Muscle layer of duodenum (tissue), 2 donors: ENCODE measurements at regions not wholly inside any gene's neighbourhood (a gene's known extent, or its start where the extent isn't known, plus 50 kb on each side); places are given as distances from the start of the nearest gene placed in this dataset.

ENCODE experiments used
- H3K27ac ChIP-seq: one replicate; pipeline ENCODE4 v1.7.0; 2013; ENCODE audit warnings: mild to moderate bottlenecking, low read length
- H3K27me3 ChIP-seq: one replicate; pipeline ENCODE4 v1.7.0; 2013; ENCODE audit warnings: low read depth, mild to moderate bottlenecking, control low read depth, low read length
- H3K36me3 ChIP-seq, 2 donors: one replicate each; pipeline ENCODE4 v1.7.0; 2013; ENCODE audit warnings: low read length in 2 of 2, control low read depth in 1 of 2, mild to moderate bottlenecking in 1 of 2; ENCODE audit not compliant: insufficient read depth in 2 of 2, control insufficient read depth in 1 of 2
- H3K4me1 ChIP-seq, 2 donors: one replicate each; pipeline ENCODE4 v1.7.0; 2013; ENCODE audit warnings: low read length in 2 of 2, mild to moderate bottlenecking in 2 of 2, control low read depth in 1 of 2, moderate library complexity in 1 of 2; ENCODE audit not compliant: insufficient read depth in 2 of 2, control insufficient read depth in 1 of 2
- H3K4me3 ChIP-seq, 2 donors: one replicate each; pipeline ENCODE4 v1.7.0; 2013; ENCODE audit warnings: low read length in 2 of 2, low read depth in 1 of 2, mild to moderate bottlenecking in 1 of 2
- H3K9me3 ChIP-seq, 2 donors: one replicate each; pipeline ENCODE4 v1.7.0; 2013; ENCODE audit warnings: low read length in 2 of 2, control low read depth in 1 of 2, mild to moderate bottlenecking in 1 of 2; ENCODE audit not compliant: control insufficient read depth in 1 of 2
- donor health status: healthy.

DNA sequence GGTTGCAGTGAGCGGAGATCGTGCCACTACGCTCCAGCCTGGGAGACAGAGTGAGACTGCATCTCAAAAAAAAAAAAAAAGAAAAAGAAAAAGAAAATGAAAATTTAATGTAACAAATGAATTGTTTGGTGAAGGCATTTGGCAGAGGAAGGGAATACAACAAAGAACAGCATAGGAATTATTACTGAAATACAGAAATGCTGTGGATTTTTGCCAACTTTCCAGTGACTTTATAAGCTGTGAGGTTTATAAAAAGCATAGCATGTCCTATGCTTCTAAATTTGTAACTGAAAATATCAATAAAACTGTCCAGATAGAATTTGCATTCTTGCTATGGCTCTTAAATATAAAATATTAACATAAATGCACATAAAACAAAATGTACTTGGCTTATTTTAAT, 112.9 kb upstream of the IRS2 start:
- Histone ChIP-seq H3K27me3 (no peaks in the 10 kb centered on the region), H3K4me1 (no peaks in the 10 kb centered on the region), H3K4me3 (no peak overlapping the region), H3K36me3 (no peaks in the 10 kb centered on the region), H3K9me3 (no peaks in the 10 kb centered on the region), H3K27ac (no peak overlapping the region)

DNA sequence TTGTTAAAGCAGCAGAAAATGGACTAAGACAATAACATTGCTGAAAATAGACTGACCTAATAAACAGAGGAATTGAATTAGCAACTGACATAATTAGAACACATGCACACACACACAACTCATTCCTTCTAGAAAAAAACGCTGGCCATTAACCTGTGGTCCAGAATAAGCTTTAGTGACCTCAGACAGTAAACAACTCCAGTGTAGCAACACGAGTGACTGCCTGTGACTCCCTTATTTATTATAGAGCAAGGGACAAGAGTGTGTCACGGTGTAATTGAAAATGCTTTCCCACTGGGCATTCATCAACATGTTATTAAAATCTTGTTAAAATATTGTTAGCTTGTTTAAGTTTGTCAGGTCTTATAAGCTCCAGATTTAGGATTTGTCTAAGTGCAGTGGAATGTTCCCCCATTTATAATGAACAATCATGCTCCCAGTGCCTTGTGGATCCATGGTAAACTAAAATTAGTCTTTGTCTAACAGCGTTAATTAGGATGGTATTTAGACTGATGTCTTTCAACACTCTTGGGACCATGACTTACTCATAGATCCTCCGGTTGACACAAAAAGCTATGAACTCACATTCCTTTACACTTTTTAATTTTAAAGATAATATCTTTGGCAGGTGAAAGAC, 111.7 kb upstream of the IRS2 start:
- H3K4me3 ChIP-seq, result no peak overlapping the region
- no peaks in the 10 kb centered on the region for H3K9me3 ChIP-seq
- no peaks in the 10 kb centered on the region for H3K4me1 ChIP-seq
- H3K27ac ChIP-seq, result no peak overlapping the region
- H3K36me3 ChIP-seq, result no peaks in the 10 kb centered on the region
- H3K27me3 ChIP-seq, result no peaks in the 10 kb centered on the region

DNA sequence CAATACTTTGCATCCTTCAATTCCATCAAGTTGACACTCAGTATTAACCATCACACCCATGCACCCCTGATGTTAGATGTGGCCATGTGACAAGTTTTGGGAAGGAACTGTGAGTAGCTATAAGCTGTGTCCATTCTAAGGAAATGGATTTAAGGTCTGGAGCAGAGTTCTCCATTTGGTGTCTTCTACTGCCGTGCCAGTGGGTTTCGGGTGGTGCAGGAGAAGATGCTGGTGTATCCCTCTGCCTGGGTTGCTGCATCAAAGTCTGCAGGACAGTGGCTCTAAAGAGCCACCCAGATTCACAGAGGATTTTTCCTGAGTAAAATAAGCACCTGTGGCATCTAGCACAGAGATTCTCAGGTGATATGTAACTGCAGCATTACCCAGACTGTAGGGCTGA, 105.7 kb upstream of the IRS2 start:
- Histone ChIP-seq H3K27me3 (no peaks in the 10 kb centered on the region), H3K4me1 (no peaks in the 10 kb centered on the region), H3K36me3 (no peaks in the 10 kb centered on the region), H3K27ac (no peak overlapping the region), H3K4me3 (no peak overlapping the region), H3K9me3 (no peaks in the 10 kb centered on the region)

DNA sequence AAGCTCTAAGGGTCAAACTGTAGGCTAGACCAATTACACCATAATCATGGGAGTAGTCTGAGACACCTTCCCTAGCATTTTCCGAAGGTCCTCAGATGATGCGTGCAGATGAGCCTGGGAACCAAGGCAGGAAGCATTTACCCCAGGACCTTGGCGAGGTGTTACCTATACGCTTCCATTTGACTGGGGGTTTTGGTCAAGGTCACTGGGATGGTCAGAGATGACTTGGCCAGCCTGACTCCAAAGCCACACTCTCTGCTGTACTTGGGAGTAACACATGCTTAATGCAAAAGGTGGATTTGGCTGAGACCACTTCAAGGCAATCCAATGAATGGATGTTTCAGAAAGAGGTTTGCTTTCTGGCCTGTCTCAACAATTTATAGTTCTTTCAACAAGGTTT, 98.9 kb upstream of the IRS2 start:
- no peaks in the 10 kb centered on the region for H3K4me1 ChIP-seq
- H3K27ac ChIP-seq, result no peak overlapping the region
- no peak overlapping the region for H3K4me3 ChIP-seq
- H3K9me3 ChIP-seq, result no peaks in the 10 kb centered on the region
- H3K27me3 ChIP-seq, result no peaks in the 10 kb centered on the region
- no peaks in the 10 kb centered on the region for H3K36me3 ChIP-seq

DNA sequence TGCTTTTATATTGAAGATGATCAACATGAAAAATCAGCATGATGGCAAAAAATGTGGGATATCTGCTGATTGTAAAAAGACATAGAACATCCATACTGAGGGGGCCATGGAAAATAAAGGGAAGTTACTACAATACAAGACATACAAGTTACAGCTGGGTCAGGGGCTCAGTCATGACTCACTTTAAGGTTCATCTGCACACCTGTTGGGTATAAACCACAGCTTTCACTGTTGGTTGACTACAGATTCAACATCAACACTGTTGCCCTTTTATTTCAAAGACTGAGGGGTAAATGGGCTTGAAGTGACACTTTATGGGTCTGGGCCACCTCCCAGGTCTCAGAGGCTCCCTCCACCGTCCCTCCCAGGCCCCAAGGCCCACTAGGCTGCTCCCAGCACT, 98.1 kb upstream of the IRS2 start:
- Histone ChIP-seq H3K27me3 (no peaks in the 10 kb centered on the region), H3K27ac (no peak overlapping the region), H3K36me3 (no peaks in the 10 kb centered on the region), H3K4me1 (no peaks in the 10 kb centered on the region), H3K9me3 (no peaks in the 10 kb centered on the region), H3K4me3 (no peak overlapping the region)

DNA sequence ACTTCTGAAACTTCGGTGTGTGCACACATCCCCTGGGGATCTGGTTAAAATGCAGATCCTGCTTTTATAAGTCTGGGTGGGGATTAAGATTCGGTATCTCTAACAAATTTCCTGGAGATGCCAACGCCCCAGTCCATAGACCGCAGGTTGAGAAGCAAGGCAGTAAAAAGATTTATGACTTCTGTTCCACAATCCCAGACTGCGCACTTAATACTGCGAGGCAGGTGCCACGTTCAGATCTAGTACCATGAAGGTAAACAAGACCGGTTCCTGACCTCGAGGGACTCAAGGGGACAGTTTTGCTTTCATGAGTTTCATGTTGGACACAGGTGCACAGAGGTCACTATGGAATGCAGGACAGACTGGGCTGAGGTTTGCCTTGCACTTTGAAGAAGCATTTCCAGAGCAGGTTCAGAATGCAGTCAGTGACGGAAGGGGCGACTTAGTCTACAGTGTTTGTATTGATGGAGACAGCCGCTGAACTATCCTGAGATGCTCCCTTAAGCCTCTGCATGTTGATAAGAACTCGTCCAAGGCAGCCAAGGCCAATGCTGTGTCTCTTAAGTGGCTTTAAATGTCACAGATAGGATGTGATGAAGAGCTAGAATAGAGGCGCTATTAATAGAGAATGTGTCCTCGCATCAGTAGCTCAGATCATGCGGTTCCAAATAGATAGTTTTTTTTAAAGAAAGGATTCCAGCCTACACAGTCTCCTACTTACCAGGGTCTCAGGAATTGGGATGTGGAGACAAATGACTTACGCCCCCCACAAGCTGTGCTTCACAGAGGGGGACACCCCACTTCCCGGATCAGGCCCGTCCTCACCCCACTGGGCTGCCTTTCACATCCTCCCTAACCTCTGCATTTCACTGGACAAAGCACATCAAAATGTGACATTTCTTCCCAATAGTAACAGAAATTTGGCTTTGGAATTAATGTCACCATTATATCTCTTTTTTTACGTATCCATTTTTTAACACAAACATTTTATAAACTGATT, 97.1 kb upstream of the IRS2 start:
- H3K27me3 ChIP-seq, result no peaks in the 10 kb centered on the region
- no peaks in the 10 kb centered on the region for H3K36me3 ChIP-seq

DNA sequence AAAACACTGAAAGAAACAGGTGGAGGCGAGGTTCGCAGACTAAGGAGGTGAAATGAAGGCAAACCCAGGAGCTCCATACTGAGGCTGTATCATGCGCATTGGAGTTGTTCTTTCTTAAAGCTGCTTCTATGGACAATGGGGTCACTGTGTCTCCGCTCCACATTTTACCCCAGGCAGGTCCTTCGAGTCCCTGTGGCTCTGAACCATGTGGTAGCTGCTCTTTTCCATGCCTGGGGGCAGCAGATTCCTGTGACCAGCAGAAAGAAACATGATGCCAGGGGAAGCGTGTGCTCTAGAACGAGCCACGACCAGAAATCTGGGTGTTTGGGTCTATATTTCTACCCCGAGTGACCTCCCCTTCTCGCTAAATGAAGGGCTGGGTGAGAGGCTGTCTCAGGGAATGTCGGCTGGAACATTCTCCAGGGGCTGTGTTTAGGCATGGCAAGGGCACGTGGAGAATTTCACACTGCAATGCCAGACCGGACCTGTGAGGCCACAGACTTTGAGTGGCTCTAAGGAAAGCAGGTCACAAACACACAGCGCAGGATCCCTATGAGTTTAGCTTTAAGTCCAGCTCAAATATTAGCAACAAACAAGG, 95.7 kb upstream of the IRS2 start:
- no peaks in the 10 kb centered on the region for H3K9me3 ChIP-seq
- no peaks in the 10 kb centered on the region for H3K27me3 ChIP-seq
- H3K27ac ChIP-seq, result no peak overlapping the region
- H3K4me1 ChIP-seq, result no peaks in the 10 kb centered on the region
- H3K36me3 ChIP-seq, result no peaks in the 10 kb centered on the region
- H3K4me3 ChIP-seq, result no peak overlapping the region

More for the DNA sequence above, 97.1 kb upstream of the IRS2 start:
- no peak overlapping the region for H3K27ac ChIP-seq
- H3K9me3 ChIP-seq, result no peaks in the 10 kb centered on the region
- no peaks in the 10 kb centered on the region for H3K4me1 ChIP-seq
- no peak overlapping the region for H3K4me3 ChIP-seq

DNA sequence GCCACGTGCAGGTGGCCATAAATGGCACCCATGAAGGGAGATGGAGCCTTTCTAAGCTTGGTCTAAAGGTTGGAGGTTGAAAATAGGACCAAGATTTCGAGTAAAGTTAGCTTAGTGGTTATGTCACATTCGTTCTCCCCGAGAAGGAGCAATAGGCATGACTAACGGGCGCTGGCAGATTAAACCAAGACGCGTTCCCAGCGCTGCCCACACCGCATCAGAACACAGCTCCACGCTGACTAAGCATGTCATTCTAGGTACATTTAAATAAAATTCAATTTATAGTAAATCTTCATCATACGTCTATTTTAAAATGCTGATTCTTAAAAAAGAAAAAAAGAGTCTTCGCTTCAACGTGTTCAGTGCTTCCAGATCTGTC, 95.0 kb upstream of the IRS2 start:
- Histone ChIP-seq H3K9me3 (no peaks in the 10 kb centered on the region), H3K27ac (no peak overlapping the region), H3K4me3 (no peak overlapping the region), H3K27me3 (no peaks in the 10 kb centered on the region), H3K36me3 (no peaks in the 10 kb centered on the region), H3K4me1 (no peaks in the 10 kb centered on the region)

DNA sequence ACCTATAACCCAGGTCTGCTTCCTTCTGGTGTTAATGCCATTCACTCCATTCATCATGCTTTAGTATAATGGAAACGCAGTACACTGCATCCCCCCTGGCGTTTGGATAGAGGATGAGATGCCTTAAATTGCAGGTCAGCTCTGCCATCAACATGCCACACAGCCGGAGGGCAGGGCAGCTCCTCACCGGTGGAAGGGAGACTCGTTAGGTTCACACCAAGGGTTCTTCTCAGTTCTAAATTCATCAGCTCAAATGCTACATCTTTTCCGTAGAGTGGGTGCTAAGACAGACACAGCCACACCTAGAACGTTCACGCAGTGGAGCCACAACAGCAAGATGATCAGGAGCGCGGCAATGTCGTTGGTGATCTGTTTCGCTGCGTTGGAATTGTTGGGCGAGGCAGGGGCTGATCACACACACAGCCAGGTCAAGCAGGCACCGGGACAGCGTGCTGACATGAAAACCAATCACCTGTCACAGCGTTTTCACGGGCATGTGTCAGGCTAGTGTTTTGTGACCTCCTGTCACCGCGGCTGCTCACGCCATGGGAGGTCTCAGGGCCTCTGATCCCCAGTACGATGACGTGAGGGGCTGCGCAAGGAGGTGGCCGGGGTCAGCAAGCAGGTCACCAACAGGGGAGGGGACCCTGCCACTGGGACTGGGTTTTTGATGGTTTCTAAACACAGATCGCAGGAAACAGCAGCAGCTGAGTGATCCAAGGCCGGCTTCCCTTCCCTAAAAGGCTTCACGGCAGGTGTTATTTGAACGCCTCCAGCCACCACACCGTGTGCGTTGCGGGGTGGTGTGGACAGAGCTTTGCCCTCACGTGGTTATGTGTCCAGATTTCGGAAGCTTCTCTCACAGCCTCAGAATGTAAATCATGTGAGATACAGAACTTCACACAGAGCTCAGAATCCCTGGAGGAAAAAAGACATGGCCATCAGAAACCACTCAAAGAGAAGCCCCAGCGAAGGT, 94.3 kb upstream of the IRS2 start:
- H3K4me1 ChIP-seq, result no peaks in the 10 kb centered on the region
- H3K9me3 ChIP-seq, result no peaks in the 10 kb centered on the region
- no peaks in the 10 kb centered on the region for H3K36me3 ChIP-seq
- no peak overlapping the region for H3K27ac ChIP-seq
- H3K4me3 ChIP-seq, result no peak overlapping the region
- no peaks in the 10 kb centered on the region for H3K27me3 ChIP-seq

DNA sequence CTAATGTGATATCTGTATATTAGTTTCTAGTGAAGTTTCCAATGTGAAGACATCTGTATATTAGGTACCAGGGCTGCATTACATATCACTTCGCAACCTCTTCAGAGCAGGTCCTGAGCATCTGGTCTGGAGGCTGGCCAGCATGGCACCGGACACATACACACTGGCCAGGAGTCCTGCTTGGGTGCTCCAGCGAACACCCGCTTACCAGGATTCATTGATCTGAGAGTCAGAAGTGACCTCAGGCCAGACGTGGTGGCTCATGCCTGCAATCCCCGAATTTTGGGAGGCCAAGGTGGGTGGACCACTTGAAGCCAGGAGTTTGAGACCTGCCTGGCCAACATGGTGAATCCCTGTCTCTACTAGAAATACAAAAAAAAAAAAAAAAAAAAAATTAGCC, 93.0 kb upstream of the IRS2 start:
- Histone ChIP-seq H3K4me1 (no peaks in the 10 kb centered on the region), H3K4me3 (no peak overlapping the region), H3K27me3 (no peaks in the 10 kb centered on the region), H3K27ac (no peak overlapping the region), H3K36me3 (no peaks in the 10 kb centered on the region), H3K9me3 (no peaks in the 10 kb centered on the region)

DNA sequence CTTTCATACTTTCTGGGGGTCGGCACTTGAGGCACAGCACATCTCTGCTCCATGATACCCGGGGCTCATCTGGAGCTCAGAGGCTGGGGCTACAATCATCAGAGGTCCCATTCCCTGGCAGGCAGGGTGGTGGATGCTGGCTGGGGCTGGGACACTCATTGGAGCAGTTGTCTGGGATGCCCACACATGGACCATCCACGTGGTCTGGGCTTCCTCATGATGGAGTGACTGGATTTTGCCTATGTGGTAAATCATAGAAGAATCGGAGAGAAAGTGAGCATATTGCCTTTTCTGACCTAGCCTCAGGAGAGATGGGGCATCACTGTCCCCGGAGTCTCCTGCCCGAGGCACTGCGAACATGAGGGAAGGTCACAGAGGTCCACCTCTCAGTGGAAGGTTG, 91.4 kb upstream of the IRS2 start:
- H3K4me1 ChIP-seq, result no peaks in the 10 kb centered on the region
- H3K4me3 ChIP-seq, result no peak overlapping the region
- H3K9me3 ChIP-seq, result no peaks in the 10 kb centered on the region
- no peaks in the 10 kb centered on the region for H3K27me3 ChIP-seq
- H3K27ac ChIP-seq, result no peak overlapping the region
- no peaks in the 10 kb centered on the region for H3K36me3 ChIP-seq
